K562 (cell line): ENCODE measurements at regions not wholly inside any gene's neighbourhood (a gene's known extent, or its start where the extent isn't known, plus 50 kb on each side); places are given as distances from the start of the nearest gene placed in this dataset.

Experiments
- ATAC-seq: fragments of 200-7000 bp; cut with Tn5 transposase; 3 replicates; pipeline ENCODE4 v1.9.1; 2020; ENCODE audit warnings: moderate library complexity
- BruUV-seq: library from RNA; stranded (reverse); fragments of 400-500 nt; replicated peaks from 2 replicates; lab custom pipeline; 2021; lab: Mats Ljungman, UMichigan
- CTCF ChIA-PET: fragments of 300-600 bp; formaldehyde crosslinking; extraction: SDS; loops from one replicate; lab custom pipeline; 2021; ENCODE audit warnings: low intra/inter-chr PET ratio; lab: Yijun Ruan, JAX
- POLR2A ChIA-PET: fragments of 300-600, 350-650 bp; sonication (Branson Sonifier 250); formaldehyde crosslinking; extraction: SDS; loops from one replicate; lab custom pipeline; 2021; ENCODE audit warnings: antibody characterized with exemption, inconsistent platforms; lab: Yijun Ruan, JAX
- DNase-seq, 4 experiments: peaks; one replicate each; pipeline versions ENCODE4 v3.0.0 to v3.0.0-alpha.2; 2011 to 2018; ENCODE audit warnings: low spot score in 3 of 4, mixed read lengths in 3 of 4; ENCODE audit errors: extremely low read depth in 1 of 4
- FAIRE-seq: peaks from 2 replicates; lab custom pipeline; 2011; peaks lifted over from hg19 to GRCh38; lab: Jason Lieb, UNC
- H2AFZ ChIP-seq: 2 replicates; pipeline ENCODE4 v1.6.0; 2011; ENCODE audit warnings: low read depth, low read length, control low read depth, inconsistent platforms
- H3K27ac ChIP-seq: fragments of 200-600 bp; 3 replicates; pipeline ENCODE4 v1.8.0; 2011; ENCODE audit warnings: low read depth, mild to moderate bottlenecking, control low read depth, inconsistent platforms, low read length, moderate library complexity, mixed read lengths; ENCODE audit errors: extremely low read depth
- H3K27me3 ChIP-seq, 2 experiments: fragments of 300-600 bp in 1 of 2; 2 replicates in 1 of 2; 3 replicates in 1 of 2; pipeline versions ENCODE4 v1.6.0 to v1.8.0; 2011; ENCODE audit warnings: inconsistent platforms in 2 of 2, low read length in 2 of 2, mild to moderate bottlenecking in 1 of 2, mixed read lengths in 1 of 2, moderate library complexity in 1 of 2; ENCODE audit not compliant: control insufficient read depth in 2 of 2, insufficient read depth in 2 of 2
- H3K36me3 ChIP-seq: fragments of 300-600 bp; 3 replicates; pipeline ENCODE4 v1.8.0; 2011; ENCODE audit warnings: mild to moderate bottlenecking, low read length, inconsistent platforms; ENCODE audit not compliant: control insufficient read depth, insufficient read depth
- H3K4me1 ChIP-seq, 2 experiments: fragments of 200-600 bp in 1 of 2; replicated peaks in 1 of 2; 2 replicates in 1 of 2; 3 replicates in 1 of 2; pipeline versions ENCODE4 v1.5.1 to v1.8.0; 2011; ENCODE audit warnings: inconsistent platforms in 2 of 2, low read length in 2 of 2, mild to moderate bottlenecking in 1 of 2, mixed read lengths in 1 of 2, moderate library complexity in 1 of 2; ENCODE audit not compliant: control insufficient read depth in 2 of 2, insufficient read depth in 2 of 2
- H3K4me2 ChIP-seq: 2 replicates; pipeline ENCODE4 v1.6.1; 2011; ENCODE audit warnings: low read length, control low read depth, inconsistent platforms, mixed read lengths; ENCODE audit not compliant: insufficient read depth
- H3K4me3 ChIP-seq: fragments of 200-600 bp; sonication (generic), shearing (Covaris generic); 2 replicates; pipeline ENCODE4 v1.5.1; 2016; ENCODE audit warnings: control low read depth, inconsistent platforms
- H3K79me2 ChIP-seq: fragments of 200-600 bp; 3 replicates; pipeline ENCODE4 v1.8.0; 2011; ENCODE audit warnings: low read length, inconsistent platforms; ENCODE audit not compliant: control insufficient read depth, insufficient read depth
- H3K9ac ChIP-seq, 2 experiments: 2 replicates each; pipeline versions ENCODE4 v1.6.0 to v1.6.1; 2011; ENCODE audit warnings: low read depth in 2 of 2, low read length in 2 of 2, control low read depth in 1 of 2, inconsistent platforms in 1 of 2, mild to moderate bottlenecking in 1 of 2, mixed read lengths in 1 of 2; ENCODE audit not compliant: insufficient read depth in 1 of 2
- H3K9me1 ChIP-seq: one replicate; pipeline ENCODE4 v1.6.0; 2011; ENCODE audit warnings: inconsistent platforms, mild to moderate bottlenecking, low read length, moderate library complexity; ENCODE audit not compliant: control insufficient read depth, insufficient read depth
- H3K9me3 ChIP-seq: replicated peaks from 2 replicates; pipeline ENCODE4 v1.5.1; 2011; ENCODE audit warnings: low read depth, low read length, inconsistent platforms; ENCODE audit not compliant: control insufficient read depth, insufficient read depth
- H4K20me1 ChIP-seq: replicated peaks from 2 replicates; pipeline ENCODE4 v1.6.1; 2011; ENCODE audit warnings: low read length, inconsistent platforms, mixed read lengths; ENCODE audit not compliant: control insufficient read depth, insufficient read depth
- DACH1 ChIP-seq: fragments of 450-650 bp; IDR thresholded peaks from 2 replicates; pipeline ENCODE4 v1.6.1; 2018; ENCODE audit not compliant: partially characterized antibody
- DNMT1 ChIP-seq: fragments of 450-650 bp; IDR thresholded peaks from 2 replicates; pipeline ENCODE4 v1.6.1; 2016; ENCODE audit warnings: antibody characterized with exemption, mild to moderate bottlenecking
- ETV1 ChIP-seq: fragments of 450-650 bp; conservative IDR thresholded peaks from 2 replicates; pipeline ENCODE4 v1.6.1; 2016; ENCODE audit warnings: missing genetic modification characterization, control low read depth, low read depth, missing compliant biosample characterization
- MCM7 ChIP-seq, 2 experiments: fragments of 450-650 bp; IDR thresholded peaks; 2 replicates each; pipeline ENCODE4 v1.6.1; 2016 to 2018
- PRMT5 ChIP-seq: sonication (generic); formaldehyde crosslinking; IDR thresholded peaks from 2 replicates; pipeline ENCODE4 v1.5.0; 2020; ENCODE audit warnings: missing genetic modification reagents
- SETDB1 ChIP-seq: IDR thresholded peaks from one replicate; pipeline ENCODE4 v1.6.1; 2012; ENCODE audit warnings: low read length, control low read depth, inconsistent platforms
- ZBTB2 ChIP-seq: fragments of 450-650 bp; IDR thresholded peaks from 2 replicates; pipeline ENCODE4 v1.6.1; 2016; ENCODE audit warnings: antibody characterized with exemption
- ZNF274 ChIP-seq: IDR thresholded peaks from 2 replicates; pipeline ENCODE4 v1.6.1; 2011; ENCODE audit warnings: low read depth, mild to moderate bottlenecking, low read length, moderate library complexity, borderline replicate concordance
- ZNF277 ChIP-seq: fragments of 250-450 bp; sonication (Bioruptor Pico); IDR thresholded peaks from 2 replicates; pipeline ENCODE4 v1.8.0; 2022; ENCODE audit warnings: inconsistent platforms, mild to moderate bottlenecking, moderate library complexity, borderline replicate concordance
- ZNF511 ChIP-seq: sonication (generic); formaldehyde crosslinking; IDR thresholded peaks from 2 replicates; pipeline ENCODE4 v1.8.0; 2022; ENCODE audit warnings: mild to moderate bottlenecking, missing genetic modification reagents
- ZSCAN32 ChIP-seq: fragments of 450-650 bp; formaldehyde crosslinking; IDR thresholded peaks from 2 replicates; pipeline ENCODE4 v1.4.0; 2020; ENCODE audit warnings: mild to moderate bottlenecking, moderate library complexity
- WGBS: fragments of 100-300 bp; shearing (Covaris generic); methylation state at CpG from one replicate; pipeline ENCODE4 v1.1.6; 2016; ENCODE audit warnings: low coverage, mixed read lengths; ENCODE audit not compliant: insufficient coverage; ENCODE audit errors: missing lambda C conversion rate; 5-methylcytosine and 5-hydroxymethylcytosine counted together
- in situ Hi-C: fragments of 300-500 bp; cut with MboI; formaldehyde crosslinking; loops from 4 replicates; pipeline ENCODE4 v1.15.0; 2018; ENCODE audit warnings: inconsistent platforms, mixed read lengths
- intact Hi-C: fragments of 100-400 bp; cut with micrococcal nuclease; formaldehyde crosslinking; loops from 2 replicates; pipeline ENCODE4 v1.14.2; 2022
- TF ChIP-seq, protein P1 (sequence below): fragments of 450-650 bp; IDR thresholded peaks from 2 replicates; pipeline ENCODE4 v1.6.1; 2016; ENCODE audit warnings: low read depth, mild to moderate bottlenecking, moderate library complexity

DNA sequence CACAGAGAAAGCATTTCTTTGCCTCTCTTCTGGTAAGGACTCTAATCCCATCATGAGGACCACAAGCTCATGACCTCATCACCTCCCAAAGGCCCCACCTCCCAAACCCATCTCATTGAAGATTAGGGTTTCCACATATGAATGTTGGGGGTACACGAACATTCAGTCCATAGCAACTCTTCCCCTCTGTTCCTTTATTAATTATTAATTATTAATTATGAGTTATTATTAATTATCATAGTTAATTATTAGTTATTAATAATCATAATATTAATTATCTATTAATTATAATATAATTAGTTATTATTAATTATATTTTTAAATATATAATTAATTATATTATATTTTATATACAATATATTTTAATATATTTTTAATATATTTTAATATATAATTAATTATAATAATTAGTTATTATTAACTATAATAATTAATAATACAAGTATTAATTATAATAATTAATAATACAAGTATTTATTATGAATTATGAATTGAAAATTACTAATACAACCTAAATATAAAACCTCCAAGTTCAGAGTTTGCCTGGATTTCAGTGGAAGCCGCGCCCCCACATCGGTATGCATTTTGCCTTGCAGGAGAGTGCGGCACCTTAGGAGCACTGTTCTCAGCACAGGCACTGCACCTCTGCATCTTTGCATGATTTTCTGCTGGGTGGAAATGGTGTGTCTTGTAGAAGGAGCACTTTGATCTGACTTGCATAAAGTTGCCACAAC, 128.0 kb upstream of the FGF3 start:
- BruUV-seq, result no TSS peak
- no peaks in the 10 kb centered on the region for H3K79me2 ChIP-seq
- peaks cover 0 to 13% of the 10 kb centered on the region in 2 experiments; a peak in 1 of 5 replicates for H3K27me3 ChIP-seq
- H3K27ac ChIP-seq, result no peak overlapping the region; the same call in 2 of the 3 replicates
- H3K4me1 ChIP-seq, result peaks cover 44 to 74% of the 10 kb centered on the region in 2 experiments
- WGBS, result 70% methylated on average over 5 of the region's 5 CpGs
- no peak for TF ChIP-seq ZNF277 (CRISPR knock-in tag)
- TF ChIP-seq ZNF511, result no peak
- TF ChIP-seq SETDB1, result no peak
- TF ChIP-seq, protein P1, sequence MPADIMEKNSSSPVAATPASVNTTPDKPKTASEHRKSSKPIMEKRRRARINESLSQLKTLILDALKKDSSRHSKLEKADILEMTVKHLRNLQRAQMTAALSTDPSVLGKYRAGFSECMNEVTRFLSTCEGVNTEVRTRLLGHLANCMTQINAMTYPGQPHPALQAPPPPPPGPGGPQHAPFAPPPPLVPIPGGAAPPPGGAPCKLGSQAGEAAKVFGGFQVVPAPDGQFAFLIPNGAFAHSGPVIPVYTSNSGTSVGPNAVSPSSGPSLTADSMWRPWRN, result no peak
- TF ChIP-seq ETV1, result no peak
- peak in 1 of 2 experiments; percentile 95; a peak in 2 of 4 replicates for TF ChIP-seq MCM7 (IDR thresholded peaks at IDR 0.05)
- TF ChIP-seq DACH1, result peak; percentile 98
- no peak for TF ChIP-seq ZSCAN32 (CRISPR knock-in tag)
- TF ChIP-seq PRMT5 (CRISPR knock-in tag), result no peak
- TF ChIP-seq DNMT1, result no peak
- no peak for TF ChIP-seq ZBTB2
- TF ChIP-seq ZNF274, result peak; percentile 32; the same call in 1 of the 2 replicates
- DNase-seq (peak in 2 of 4 experiments; percentile 13 to 27), ATAC-seq (no peak), FAIRE-seq (peak; percentile 15)
- H3K4me2 ChIP-seq, result no peak overlapping the region
- peak overlapping the region; percentile 88 for H2AFZ ChIP-seq
- in situ Hi-C loops, result no loop called here
- H4K20me1 ChIP-seq, result no peaks in the 10 kb centered on the region
- ChIA-PET CTCF (no interaction called here), POLR2A (interaction anchor here (0.6 to 1.0 kb wide), 5 partner anchors 33 to 895 kb away, joined by 3 to 6 read pairs (median 3); no protein-coding TSS in a partner anchor)
- no peaks in the 10 kb centered on the region for H3K36me3 ChIP-seq
- intact Hi-C loops, result no loop called here
- H3K9me3 ChIP-seq, result no peaks in the 10 kb centered on the region
- H3K4me3 ChIP-seq, result no peak overlapping the region
- peaks cover 15% of the 10 kb centered on the region for H3K9me1 ChIP-seq
- no peak overlapping the region for H3K9ac ChIP-seq
